ENCODE measurements at regions not wholly inside any gene's neighbourhood (a gene's known extent, or its start where the extent isn't known, plus 50 kb on each side); places are given as distances from the start of the nearest gene placed in this dataset.

- DNase-seq (no peak), ATAC-seq (ENCODE audit: low read depth) (no peak)
- Histone ChIP-seq H3K9ac (ENCODE audit: low read depth, low read length) (no peak overlapping the region), H3K36me3 (ENCODE audit: control insufficient read depth, insufficient read depth, low read length) (no peaks in the 10 kb centered on the region), H4K5ac (ENCODE audit: low read depth, low read length) (no peak overlapping the region), H4K91ac (ENCODE audit: insufficient read depth, low read depth, low read length) (no peak overlapping the region), H3K27me3 (ENCODE audit: control insufficient read depth, insufficient read depth, low read length) (no peaks in the 10 kb centered on the region), H3K4me1 (ENCODE audit: control insufficient read depth, insufficient read depth, low read length) (no peaks in the 10 kb centered on the region), H3K79me1 (ENCODE audit: low read depth in 1 of 2, low read length in 2 of 2) (no peaks in the 10 kb centered on the region), H3K27ac (ENCODE audit: insufficient read depth, low read length) (no peak overlapping the region), H2AFZ (replicated peaks; ENCODE audit: low read length, poor library complexity) (no peak overlapping the region), H2BK120ac (ENCODE audit: low read depth, low read length) (no peak overlapping the region), H2BK15ac (ENCODE audit: low read depth, low read length) (no peak overlapping the region), H3K14ac (replicated peaks; ENCODE audit: low read depth, low read length) (no peak overlapping the region), H3K4me3 (ENCODE audit: insufficient read depth, low read depth, low read length) (no peak overlapping the region), H3K4me2 (ENCODE audit: low read depth, low read length) (no peak overlapping the region), H3K9me3 (ENCODE audit: control insufficient read depth, insufficient read depth, low read length) (peaks cover 3% of the 10 kb centered on the region), H2BK20ac (ENCODE audit: low read depth, low read length) (no peak overlapping the region), H4K20me1 (ENCODE audit: insufficient read depth, low read length) (no peaks in the 10 kb centered on the region), H2AK9ac (replicated peaks; ENCODE audit: low read depth, low read length, poor library complexity) (no peak overlapping the region), H3K56ac (ENCODE audit: extremely low read depth, insufficient read depth, low read length) (no peak overlapping the region), H2AK5ac (ENCODE audit: low read depth, low read length) (no peak overlapping the region), H2BK5ac (ENCODE audit: low read depth, low read length, poor library complexity, severe bottlenecking) (no peak overlapping the region), H3K9me1 (ENCODE audit: insufficient read depth, low read length) (0 out of 2 replicates have a peak, but pooled peaks cover 3% of the 10 kb centered on the region), H3K4ac (ENCODE audit: low read depth, low read length) (no peak overlapping the region), H4K8ac (ENCODE audit: low read depth in 2 of 2, low read length in 2 of 2) (no peak overlapping the region), H3K18ac (ENCODE audit: low read depth, low read length) (no peak overlapping the region), H3K23ac (ENCODE audit: low read depth, low read length) (no peak overlapping the region)
- POLR2A ChIA-PET (ENCODE audit: unreplicated experiment): no interaction called here
- 100% methylated on average over 1 of the region's 5 CpGs; no CpG with 5 or more reads in 1 of the 2 experiments for WGBS, 2 experiments (ENCODE audit: extremely low coverage in 2 of 2, insufficient read length in 1 of 2)
- in situ Hi-C loops (cut with MboI; ENCODE audit: low sequenced_read_pairs): no loop called here
- intact Hi-C loops (cut with micrococcal nuclease): no loop called here
- CTCF ChIA-PET: no interaction called here
- no TSS peak for BruUV-seq (replicated peaks)
- dilution Hi-C loops (cut with HindIII; ENCODE audit: low sequenced_read_pairs, unreplicated experiment): no loop called here
- TF ChIP-seq ELK1 (IDR thresholded peaks at IDR 0.05; ENCODE audit: borderline replicate concordance, low read depth, low read length) (no peak), MAZ (IDR thresholded peaks at IDR 0.05; ENCODE audit: borderline replicate concordance, low read depth, low read length) (no peak), RCOR1 (IDR thresholded peaks at IDR 0.05; ENCODE audit: insufficient replicate concordance, low read length) (no peak), USF2 (IDR thresholded peaks at IDR 0.05; ENCODE audit: low read depth, low read length) (no peak), CEBPB (IDR thresholded peaks at IDR 0.05; ENCODE audit: low read depth, low read length) (no peak), MXI1 (IDR thresholded peaks at IDR 0.05; ENCODE audit: borderline replicate concordance, low read depth, low read length) (no peak), SMC3 (IDR thresholded peaks at IDR 0.05; ENCODE audit: low read depth, low read length) (no peak), CHD1 (IDR thresholded peaks at IDR 0.05; ENCODE audit: low read depth, low read length) (no peak), POLR2A (IDR thresholded peaks at IDR 0.05; ENCODE audit: low read depth, low read length) (no peak), FOS (IDR thresholded peaks at IDR 0.05; ENCODE audit: low read depth, low read length) (no peak)
Measured at GRCh38 chr20:8964959-8965562, 103.8 kb upstream of the PLCB4 start.

All from IMR-90 (cell line).